A549 (cell line): ENCODE measurements at regions not wholly inside any gene's neighbourhood (a gene's known extent, or its start where the extent isn't known, plus 50 kb on each side); places are given as distances from the start of the nearest gene placed in this dataset.

Source experiments
- ATAC-seq, 2 experiments: fragments of 200-7000 bp in 1 of 2; fragments of >200 bp in 1 of 2; cut with Nextera tagmentation in 1 of 2; cut with Tn5 transposase in 1 of 2; 3 replicates each; pipeline versions ENCODE4 v1.8.0 to v1.9.1; 2018 to 2020; ENCODE audit warnings: mild to moderate bottlenecking in 1 of 2, moderate library complexity in 1 of 2
- CTCF ChIA-PET: fragments of 300-600 bp; sonication (Branson Sonifier 250); formaldehyde crosslinking; extraction: SDS; loops from one replicate; lab custom pipeline; 2021; ENCODE audit warnings: antibody characterized with exemption, inconsistent platforms; lab: Yijun Ruan, JAX
- POLR2A ChIA-PET: fragments of 350-600 bp; formaldehyde crosslinking; extraction: SDS; loops from one replicate; lab custom pipeline; 2021; ENCODE audit warnings: antibody characterized with exemption, inconsistent platforms; lab: Yijun Ruan, JAX
- DNase-seq, 2 experiments: peaks; one replicate each; pipeline versions ENCODE4 v3.0.0 to v3.0.0-alpha.2; 2011 to 2016; ENCODE audit warnings: low read depth in 1 of 2, low spot score in 1 of 2
- FAIRE-seq: peaks from 2 replicates; lab custom pipeline; 2011; peaks lifted over from hg19 to GRCh38; lab: Jason Lieb, UNC
- H3K27ac ChIP-seq, 2 experiments: fragments of >200 bp; sonication (Bioruptor Twin); formaldehyde crosslinking; 3 replicates each; pipeline ENCODE4 v1.5.1; 2016 to 2017
- H3K4me1 ChIP-seq: fragments of >200 bp; sonication (Bioruptor Twin); formaldehyde crosslinking; 3 replicates; pipeline ENCODE4 v1.6.1; 2016
- H3K4me2 ChIP-seq: fragments of >200 bp; sonication (Bioruptor Twin); formaldehyde crosslinking; 3 replicates; pipeline ENCODE4 v1.6.1; 2016
- H3K4me3 ChIP-seq: fragments of >200 bp; sonication (Bioruptor Twin); formaldehyde crosslinking; 3 replicates; pipeline ENCODE4 v1.5.1; 2016
- H3K9me3 ChIP-seq: fragments of >200 bp; sonication (Bioruptor Twin); formaldehyde crosslinking; 3 replicates; pipeline ENCODE4 v1.6.1; 2016
- CBX2 ChIP-seq: fragments of 200-600 bp; sonication (generic); IDR thresholded peaks from 2 replicates; pipeline ENCODE4 v1.6.1; 2016; ENCODE audit warnings: low read depth, mild to moderate bottlenecking, borderline replicate concordance
- CBX8 ChIP-seq: fragments of 200-600 bp; sonication (generic); IDR thresholded peaks from 2 replicates; pipeline ENCODE4 v1.6.1; 2016
- EP300 ChIP-seq, 2 experiments: fragments of >200 bp; sonication (Bioruptor Twin); formaldehyde crosslinking; IDR thresholded peaks; 2 replicates in 1 of 2; 3 replicates in 1 of 2; pipeline ENCODE4 v1.6.1; 2016 to 2017
- FOSB ChIP-seq: fragments of 250-450 bp; sonication (Bioruptor Pico); IDR thresholded peaks from 2 replicates; pipeline ENCODE4 v1.5.0; 2020; ENCODE audit warnings: mild to moderate bottlenecking, moderate library complexity
- HES2 ChIP-seq: fragments of >200 bp; sonication (Bioruptor Twin); formaldehyde crosslinking; IDR thresholded peaks from 2 replicates; pipeline ENCODE4 v1.6.1; 2016
- HEYL ChIP-seq: fragments of 250-450 bp; sonication (Bioruptor Pico); IDR thresholded peaks from 2 replicates; pipeline ENCODE4 v1.8.0; 2021; ENCODE audit warnings: mild to moderate bottlenecking, moderate library complexity
- HMGXB4 ChIP-seq: fragments of 250-450 bp; sonication (Bioruptor Pico); IDR thresholded peaks from 2 replicates; pipeline ENCODE4 v1.5.0; 2021; ENCODE audit warnings: mild to moderate bottlenecking, moderate library complexity, borderline replicate concordance
- HOXB13 ChIP-seq: fragments of 250-450 bp; sonication (Bioruptor Pico); IDR thresholded peaks from 2 replicates; pipeline ENCODE4 v1.5.0; 2020; ENCODE audit warnings: low read depth, mild to moderate bottlenecking, moderate library complexity
- HOXB5 ChIP-seq: fragments of 250-450 bp; sonication (Bioruptor Pico); IDR thresholded peaks from 2 replicates; pipeline ENCODE4 v1.5.0; 2020; ENCODE audit warnings: mild to moderate bottlenecking, moderate library complexity
- KDM1A ChIP-seq: fragments of 200-600 bp; sonication (generic); IDR thresholded peaks from 2 replicates; pipeline ENCODE4 v1.6.1; 2016; ENCODE audit warnings: low read depth, mild to moderate bottlenecking
- NR3C1 ChIP-seq: fragments of >200 bp; sonication (Bioruptor Twin); formaldehyde crosslinking; IDR thresholded peaks from 3 replicates; pipeline ENCODE4 v1.6.1; 2017
- PBX3 ChIP-seq: IDR thresholded peaks from 2 replicates; pipeline ENCODE4 v1.6.1; 2012
- PHF8 ChIP-seq: fragments of 200-600 bp; sonication (generic); IDR thresholded peaks from 2 replicates; pipeline ENCODE4 v1.6.1; 2016; ENCODE audit warnings: low read depth, mild to moderate bottlenecking, antibody characterized with exemption, moderate library complexity, borderline replicate concordance
- RCOR1 ChIP-seq: fragments of 150-350 bp; IDR thresholded peaks from 2 replicates; pipeline ENCODE4 v1.6.1; 2014; ENCODE audit warnings: antibody characterized with exemption, low read length, low read depth
- SREBF2 ChIP-seq: fragments of 450-650 bp; IDR thresholded peaks from 2 replicates; pipeline ENCODE4 v1.6.1; 2014; ENCODE audit warnings: mild to moderate bottlenecking, moderate library complexity
- ZC3H11A ChIP-seq: fragments of 450-650 bp; IDR thresholded peaks from 2 replicates; pipeline ENCODE4 v1.6.1; 2014; ENCODE audit warnings: antibody characterized with exemption, mild to moderate bottlenecking
- WGBS: methylation state at CpG from one replicate; pipeline ENCODE4 v1.1.6; 2017; ENCODE audit errors: missing lambda C conversion rate; 5-methylcytosine and 5-hydroxymethylcytosine counted together
- TF ChIP-seq, protein P1 (sequence below): fragments of >200 bp; sonication (Bioruptor Twin); formaldehyde crosslinking; IDR thresholded peaks from 3 replicates; pipeline ENCODE4 v1.5.1; 2016
- TF ChIP-seq, protein P2 (sequence below): fragments of 450-650 bp; IDR thresholded peaks from 2 replicates; pipeline ENCODE4 v1.6.1; 2014; ENCODE audit warnings: antibody characterized with exemption
- TF ChIP-seq, protein P3 (sequence below): IDR thresholded peaks from 2 replicates; pipeline ENCODE4 v1.6.1; 2012; ENCODE audit warnings: low read depth, borderline replicate concordance

GRCh38 chr10:24150853-24151252, 58.1 kb upstream of the KIAA1217 start:
- FAIRE-seq (no peak), ATAC-seq (no peak), DNase-seq (no peak)
- Histone ChIP-seq H3K9me3 (no peaks in the 10 kb centered on the region), H3K4me1 (no peaks in the 10 kb centered on the region), H3K4me2 (no peak overlapping the region), H3K27ac (no peak overlapping the region), H3K4me3 (no peak overlapping the region)
- WGBS = 33% methylated on average over 3 of the region's 3 CpGs
- ChIA-PET CTCF (interaction anchor here (1.8 kb wide), 1 partner anchor 19 kb away, joined by 6 read pairs; no protein-coding TSS in a partner anchor), POLR2A (no interaction called here)
- TF ChIP-seq EP300 (IDR thresholded peaks at IDR 0.05) (no peak), CBX2 (no peak), HOXB5 (CRISPR knock-in tag) (no peak), PBX3 (no peak), RCOR1 (no peak), KDM1A (no peak), CBX8 (no peak), HMGXB4 (CRISPR knock-in tag) (no peak), HOXB13 (CRISPR knock-in tag) (no peak), ZC3H11A (no peak), SREBF2 (no peak)

GRCh38 chr10:24152270-24152669, 56.7 kb upstream of the KIAA1217 start:
- 3% methylated on average over 2 of the region's 2 CpGs for WGBS
- POLR2A ChIA-PET = no interaction called here
- H3K27ac ChIP-seq = no peak overlapping the region

GRCh38 chr10:24153031-24153430, 55.9 kb upstream of the KIAA1217 start:
- TF ChIP-seq, protein P1, sequence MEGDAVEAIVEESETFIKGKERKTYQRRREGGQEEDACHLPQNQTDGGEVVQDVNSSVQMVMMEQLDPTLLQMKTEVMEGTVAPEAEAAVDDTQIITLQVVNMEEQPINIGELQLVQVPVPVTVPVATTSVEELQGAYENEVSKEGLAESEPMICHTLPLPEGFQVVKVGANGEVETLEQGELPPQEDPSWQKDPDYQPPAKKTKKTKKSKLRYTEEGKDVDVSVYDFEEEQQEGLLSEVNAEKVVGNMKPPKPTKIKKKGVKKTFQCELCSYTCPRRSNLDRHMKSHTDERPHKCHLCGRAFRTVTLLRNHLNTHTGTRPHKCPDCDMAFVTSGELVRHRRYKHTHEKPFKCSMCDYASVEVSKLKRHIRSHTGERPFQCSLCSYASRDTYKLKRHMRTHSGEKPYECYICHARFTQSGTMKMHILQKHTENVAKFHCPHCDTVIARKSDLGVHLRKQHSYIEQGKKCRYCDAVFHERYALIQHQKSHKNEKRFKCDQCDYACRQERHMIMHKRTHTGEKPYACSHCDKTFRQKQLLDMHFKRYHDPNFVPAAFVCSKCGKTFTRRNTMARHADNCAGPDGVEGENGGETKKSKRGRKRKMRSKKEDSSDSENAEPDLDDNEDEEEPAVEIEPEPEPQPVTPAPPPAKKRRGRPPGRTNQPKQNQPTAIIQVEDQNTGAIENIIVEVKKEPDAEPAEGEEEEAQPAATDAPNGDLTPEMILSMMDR = no peak
- H3K9me3 ChIP-seq = no peaks in the 10 kb centered on the region
- no peak overlapping the region for H3K27ac ChIP-seq
- DNase-seq = no peak
- H3K4me2 ChIP-seq = no peak overlapping the region
- no peak for FAIRE-seq
- ATAC-seq = no peak
- 3% methylated on average over 3 of the region's 3 CpGs for WGBS
- no peaks in the 10 kb centered on the region for H3K4me1 ChIP-seq
- CTCF ChIA-PET = interaction anchor here (1.2 to 1.6 kb wide), 2 partner anchors 10 to 43 kb away, joined by 4 to 5 read pairs; no protein-coding TSS in a partner anchor
- no peak overlapping the region for H3K4me3 ChIP-seq
- POLR2A ChIA-PET = no interaction called here

More at GRCh38 chr10:24152270-24152669, 56.7 kb upstream of the KIAA1217 start:
- FAIRE-seq (no peak), ATAC-seq (no peak), DNase-seq (no peak)
- CTCF ChIA-PET = interaction anchor here (1.6 kb wide), 1 partner anchor 44 kb away, joined by 5 read pairs; no protein-coding TSS in a partner anchor
- Histone ChIP-seq H3K4me1 (no peaks in the 10 kb centered on the region), H3K4me2 (no peak overlapping the region), H3K4me3 (no peak overlapping the region), H3K9me3 (no peaks in the 10 kb centered on the region)
- no peak for TF ChIP-seq SREBF2
- no peak for TF ChIP-seq NR3C1
- TF ChIP-seq, protein P2, sequence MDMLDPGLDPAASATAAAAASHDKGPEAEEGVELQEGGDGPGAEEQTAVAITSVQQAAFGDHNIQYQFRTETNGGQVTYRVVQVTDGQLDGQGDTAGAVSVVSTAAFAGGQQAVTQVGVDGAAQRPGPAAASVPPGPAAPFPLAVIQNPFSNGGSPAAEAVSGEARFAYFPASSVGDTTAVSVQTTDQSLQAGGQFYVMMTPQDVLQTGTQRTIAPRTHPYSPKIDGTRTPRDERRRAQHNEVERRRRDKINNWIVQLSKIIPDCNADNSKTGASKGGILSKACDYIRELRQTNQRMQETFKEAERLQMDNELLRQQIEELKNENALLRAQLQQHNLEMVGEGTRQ = no peak
- TF ChIP-seq FOSB (CRISPR knock-in tag) = no peak
- TF ChIP-seq HES2 = no peak
- TF ChIP-seq PHF8 = no peak
- no peak for TF ChIP-seq CBX8
- TF ChIP-seq, protein P3, sequence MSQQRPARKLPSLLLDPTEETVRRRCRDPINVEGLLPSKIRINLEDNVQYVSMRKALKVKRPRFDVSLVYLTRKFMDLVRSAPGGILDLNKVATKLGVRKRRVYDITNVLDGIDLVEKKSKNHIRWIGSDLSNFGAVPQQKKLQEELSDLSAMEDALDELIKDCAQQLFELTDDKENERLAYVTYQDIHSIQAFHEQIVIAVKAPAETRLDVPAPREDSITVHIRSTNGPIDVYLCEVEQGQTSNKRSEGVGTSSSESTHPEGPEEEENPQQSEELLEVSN = no peak
- no peak for TF ChIP-seq HEYL
